ENCODE measurements at regions not wholly inside any gene's neighbourhood (a gene's known extent, or its start where the extent isn't known, plus 50 kb on each side); places are given as distances from the start of the nearest gene placed in this dataset.

DNA sequence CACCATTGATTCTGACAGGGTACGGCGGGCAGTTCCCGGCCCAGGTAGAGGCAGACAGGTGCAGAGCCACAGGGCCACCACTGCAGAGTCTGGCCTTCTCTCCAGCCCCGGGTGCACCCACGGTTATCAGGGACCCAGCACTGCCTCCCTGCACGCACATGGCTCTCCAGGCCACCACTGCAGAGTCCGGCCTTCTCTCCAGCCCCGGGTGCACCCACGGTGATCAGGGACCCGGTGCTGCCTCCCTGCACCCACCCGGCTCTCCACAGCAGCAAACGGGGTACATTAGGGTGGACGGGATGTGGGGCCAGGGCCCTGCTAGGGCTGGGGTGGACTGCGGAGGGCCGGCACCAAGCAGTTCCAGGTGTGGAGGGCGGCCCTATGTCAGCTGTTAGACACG, 272.9 kb downstream of the BRD1 start:
- Histone ChIP-seq H3K27me3 (ENCODE audit: control insufficient read depth, insufficient read depth, low read length) (no peaks in the 10 kb centered on the region), H3K4me1 (ENCODE audit: control insufficient read depth, insufficient read depth, low read length) (no peaks in the 10 kb centered on the region), H3K36me3 (ENCODE audit: control insufficient read depth, insufficient read depth, low read length) (no peaks in the 10 kb centered on the region), H3K9me3 (ENCODE audit: control insufficient read depth, insufficient read depth, low read length) (peaks cover 9% of the 10 kb centered on the region), H3K4me3 (ENCODE audit: low read length) (no peak overlapping the region), H3K27ac (ENCODE audit: low read length) (no peak overlapping the region)
- no peaks in the 10 kb centered on the region for H3K27me3 Mint-ChIP-seq (ENCODE audit: low read depth in 2 of 2)
- peaks cover 0 to 2% of the 10 kb centered on the region in 2 donors for H3K9me3 Mint-ChIP-seq
- H3K4me1 Mint-ChIP-seq = peaks cover 0 to 21% of the 10 kb centered on the region in 2 donors
- no peak for DNase-seq
- H3K27ac Mint-ChIP-seq = no peak overlapping the region
- intact Hi-C loops (cut with micrococcal nuclease) = no loop called here
- H3K4me3 Mint-ChIP-seq = no peak overlapping the region
- WGBS (ENCODE audit: insufficient coverage) = 95% methylated on average over 17 of the region's 17 CpGs
- H3K36me3 Mint-ChIP-seq = no peaks in the 10 kb centered on the region
- no peak for ATAC-seq
- TF ChIP-seq, protein P1, sequence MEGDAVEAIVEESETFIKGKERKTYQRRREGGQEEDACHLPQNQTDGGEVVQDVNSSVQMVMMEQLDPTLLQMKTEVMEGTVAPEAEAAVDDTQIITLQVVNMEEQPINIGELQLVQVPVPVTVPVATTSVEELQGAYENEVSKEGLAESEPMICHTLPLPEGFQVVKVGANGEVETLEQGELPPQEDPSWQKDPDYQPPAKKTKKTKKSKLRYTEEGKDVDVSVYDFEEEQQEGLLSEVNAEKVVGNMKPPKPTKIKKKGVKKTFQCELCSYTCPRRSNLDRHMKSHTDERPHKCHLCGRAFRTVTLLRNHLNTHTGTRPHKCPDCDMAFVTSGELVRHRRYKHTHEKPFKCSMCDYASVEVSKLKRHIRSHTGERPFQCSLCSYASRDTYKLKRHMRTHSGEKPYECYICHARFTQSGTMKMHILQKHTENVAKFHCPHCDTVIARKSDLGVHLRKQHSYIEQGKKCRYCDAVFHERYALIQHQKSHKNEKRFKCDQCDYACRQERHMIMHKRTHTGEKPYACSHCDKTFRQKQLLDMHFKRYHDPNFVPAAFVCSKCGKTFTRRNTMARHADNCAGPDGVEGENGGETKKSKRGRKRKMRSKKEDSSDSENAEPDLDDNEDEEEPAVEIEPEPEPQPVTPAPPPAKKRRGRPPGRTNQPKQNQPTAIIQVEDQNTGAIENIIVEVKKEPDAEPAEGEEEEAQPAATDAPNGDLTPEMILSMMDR (IDR thresholded peaks at IDR 0.05) = no peak

DNA sequence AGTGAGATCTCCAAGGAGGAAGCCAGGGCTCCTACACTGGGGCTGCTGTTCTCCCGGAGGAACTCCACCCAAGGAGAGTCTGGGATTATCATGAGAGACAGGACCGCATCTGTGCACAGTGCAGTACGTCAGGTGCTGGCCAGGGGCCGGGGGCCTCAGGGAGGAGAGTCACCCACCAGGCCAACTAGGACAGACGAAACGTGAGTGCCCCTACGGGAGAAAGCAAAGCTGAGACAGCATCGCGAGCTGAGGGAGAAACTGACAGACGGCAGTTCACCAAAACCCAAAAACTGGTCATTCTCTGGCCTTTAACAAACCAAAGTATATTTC, 273.4 kb downstream of the BRD1 start:
- Mint-ChIP-seq H3K27ac (no peak overlapping the region), H3K4me3 (no peak overlapping the region), H3K9me3 (peaks cover 0 to 2% of the 10 kb centered on the region in 2 donors), H3K36me3 (no peaks in the 10 kb centered on the region), H3K4me1 (peaks cover 0 to 22% of the 10 kb centered on the region in 2 donors), H3K27me3 (ENCODE audit: low read depth in 2 of 2) (no peaks in the 10 kb centered on the region)
- DNase-seq = no peak
- no peak for ATAC-seq
- Histone ChIP-seq H3K9me3 (ENCODE audit: control insufficient read depth, insufficient read depth, low read length) (peaks cover 9% of the 10 kb centered on the region), H3K36me3 (ENCODE audit: control insufficient read depth, insufficient read depth, low read length) (no peaks in the 10 kb centered on the region), H3K27ac (ENCODE audit: low read length) (no peak overlapping the region), H3K4me1 (ENCODE audit: control insufficient read depth, insufficient read depth, low read length) (no peaks in the 10 kb centered on the region), H3K4me3 (ENCODE audit: low read length) (no peak overlapping the region), H3K27me3 (ENCODE audit: control insufficient read depth, insufficient read depth, low read length) (no peaks in the 10 kb centered on the region)
- WGBS (ENCODE audit: insufficient coverage) = 95% methylated on average over 10 of the region's 10 CpGs
- intact Hi-C loops (cut with micrococcal nuclease) = no loop called here
- TF ChIP-seq, protein P1 (IDR thresholded peaks at IDR 0.05) = no peak

DNA sequence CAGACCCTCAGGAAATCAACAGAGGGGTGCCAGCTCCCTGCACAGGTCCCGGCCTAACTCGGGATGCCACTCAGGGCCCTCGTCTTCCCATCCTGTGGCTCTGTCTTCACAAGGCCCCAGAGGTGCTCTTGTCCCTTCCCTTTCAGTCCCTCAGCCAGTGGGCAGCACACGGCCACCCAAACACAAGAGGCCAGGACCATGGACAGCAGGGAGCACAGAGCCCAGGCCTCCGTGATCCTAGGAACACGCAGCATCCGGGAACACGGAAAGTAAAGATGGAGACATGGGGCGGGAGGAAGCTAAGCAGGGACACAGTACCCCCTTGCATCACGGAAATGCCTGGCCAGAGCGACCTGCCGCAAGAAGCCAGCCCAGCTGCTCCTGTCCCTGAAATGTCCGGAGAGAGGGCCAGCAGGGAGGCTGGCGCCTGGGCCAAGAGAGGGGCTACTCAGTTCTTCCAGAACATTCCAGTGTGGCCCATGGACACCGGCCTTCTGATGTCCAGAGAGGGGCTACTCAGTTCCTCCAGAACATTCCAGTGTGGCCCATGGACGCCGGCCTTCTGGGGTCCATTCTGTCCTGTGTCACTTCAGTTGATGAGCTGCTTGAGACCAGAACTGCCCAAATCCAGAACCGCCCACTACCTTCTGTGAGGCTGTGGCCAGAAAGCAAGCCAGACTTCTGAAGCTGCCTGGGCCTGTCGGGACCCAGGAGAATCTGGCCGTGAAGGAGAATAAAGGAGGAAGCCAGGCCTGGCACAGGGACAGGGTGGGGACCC, 274.0 kb downstream of the BRD1 start:
- Histone ChIP-seq H3K4me1 (ENCODE audit: control insufficient read depth, insufficient read depth, low read length) (no peaks in the 10 kb centered on the region), H3K27ac (ENCODE audit: low read length) (no peak overlapping the region), H3K4me3 (ENCODE audit: low read length) (no peak overlapping the region), H3K36me3 (ENCODE audit: control insufficient read depth, insufficient read depth, low read length) (no peaks in the 10 kb centered on the region), H3K9me3 (ENCODE audit: control insufficient read depth, insufficient read depth, low read length) (peaks cover 9% of the 10 kb centered on the region), H3K27me3 (ENCODE audit: control insufficient read depth, insufficient read depth, low read length) (no peaks in the 10 kb centered on the region)
- TF ChIP-seq, protein P1 (IDR thresholded peaks at IDR 0.05) = no peak
- no peak overlapping the region for H3K27ac Mint-ChIP-seq
- no peaks in the 10 kb centered on the region for H3K9me3 Mint-ChIP-seq
- H3K27me3 Mint-ChIP-seq (ENCODE audit: low read depth in 2 of 2) = no peaks in the 10 kb centered on the region
- no peak for ATAC-seq
- no peaks in the 10 kb centered on the region for H3K36me3 Mint-ChIP-seq
- intact Hi-C loops (cut with micrococcal nuclease) = no loop called here
- 94% methylated on average over 20 of the region's 20 CpGs for WGBS (ENCODE audit: insufficient coverage)
- no peak overlapping the region for H3K4me3 Mint-ChIP-seq
- peaks cover 0 to 22% of the 10 kb centered on the region in 2 donors for H3K4me1 Mint-ChIP-seq
- no peak for DNase-seq

DNA sequence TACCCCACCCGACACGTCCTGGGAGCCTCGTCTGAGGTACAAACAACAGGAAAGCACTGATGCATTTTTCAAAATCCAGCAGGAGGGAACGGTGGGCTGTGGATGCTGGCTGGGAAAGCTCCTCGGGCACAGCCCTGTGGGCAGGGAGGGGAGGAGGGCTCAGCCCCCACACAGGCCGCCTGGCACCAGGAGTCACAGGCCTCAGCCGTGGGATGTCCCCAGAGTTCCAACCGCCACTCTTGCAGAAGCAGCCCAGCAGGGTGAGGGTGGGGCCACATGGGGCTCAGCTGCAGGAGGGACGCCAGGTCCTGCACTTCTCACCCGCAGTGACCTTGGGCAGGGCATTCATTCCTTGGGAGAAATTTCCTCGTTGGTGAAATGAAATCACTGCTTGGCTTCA, 274.6 kb downstream of the BRD1 start:
- DNase-seq = no peak
- no peaks in the 10 kb centered on the region for H3K9me3 Mint-ChIP-seq
- Histone ChIP-seq H3K4me1 (ENCODE audit: control insufficient read depth, insufficient read depth, low read length) (no peaks in the 10 kb centered on the region), H3K36me3 (ENCODE audit: control insufficient read depth, insufficient read depth, low read length) (no peaks in the 10 kb centered on the region), H3K27me3 (ENCODE audit: control insufficient read depth, insufficient read depth, low read length) (no peaks in the 10 kb centered on the region), H3K4me3 (ENCODE audit: low read length) (no peak overlapping the region), H3K9me3 (ENCODE audit: control insufficient read depth, insufficient read depth, low read length) (peaks cover 9% of the 10 kb centered on the region), H3K27ac (ENCODE audit: low read length) (no peak overlapping the region)
- no peaks in the 10 kb centered on the region for H3K36me3 Mint-ChIP-seq
- H3K4me1 Mint-ChIP-seq = peaks cover 0 to 22% of the 10 kb centered on the region in 2 donors
- no peaks in the 10 kb centered on the region for H3K27me3 Mint-ChIP-seq (ENCODE audit: low read depth in 2 of 2)
- intact Hi-C loops (cut with micrococcal nuclease) = no loop called here
- H3K4me3 Mint-ChIP-seq = no peak overlapping the region
- H3K27ac Mint-ChIP-seq = no peak overlapping the region
- ATAC-seq = no peak
- TF ChIP-seq, protein P1 (IDR thresholded peaks at IDR 0.05) = no peak
- WGBS (ENCODE audit: insufficient coverage) = 94% methylated on average over 11 of the region's 11 CpGs
